SIG-M5 treated with dmso at 0.1 percent for 504 hours (cell line): ENCODE measurements at regions not wholly inside any gene's neighbourhood (a gene's known extent, or its start where the extent isn't known, plus 50 kb on each side); places are given as distances from the start of the nearest gene placed in this dataset.

Source experiments
- DNase-seq: peaks from one replicate; lab custom pipeline; 2025; ENCODE audit not compliant: unreplicated experiment; lab: John Stamatoyannopoulos, UW

GRCh38 chr2:185891403-185891802 is 152.8 kb downstream of the FSIP2 start:
- DNase-seq = no peak

- DNase-seq = no peak
These were observed 153.3 kb downstream of the FSIP2 start for GRCh38 chr2:185891804-185892411.

- DNase-seq = no peak
These were observed 153.9 kb downstream of the FSIP2 start for GRCh38 chr2:185892484-185892883.

- no peak for DNase-seq
These were observed 155.6 kb downstream of the FSIP2 start for GRCh38 chr2:185894223-185894622.

- DNase-seq = no peak
These were observed 157.5 kb downstream of the FSIP2 start for GRCh38 chr2:185895828-185896693.

GRCh38 chr2:185899366-185899765 is 160.8 kb downstream of the FSIP2 start:
- no peak for DNase-seq

- DNase-seq = no peak
These were observed 180.6 kb downstream of the FSIP2 start for GRCh38 chr2:185919155-185919554.

- no peak for DNase-seq
These were observed 182.6 kb downstream of the FSIP2 start for GRCh38 chr2:185921048-185921756.

- DNase-seq = no peak
These were observed 195.6 kb downstream of the FSIP2 start for GRCh38 chr2:185934232-185934631.

GRCh38 chr2:185939858-185940257 is 201.3 kb downstream of the FSIP2 start:
- no peak for DNase-seq

- no peak for DNase-seq
These were observed 204.3 kb downstream of the FSIP2 start for GRCh38 chr2:185942855-185943254.

- no peak for DNase-seq
These were observed 209.1 kb downstream of the FSIP2 start for GRCh38 chr2:185947722-185948121.

- DNase-seq = no peak
These were observed 213.5 kb downstream of the FSIP2 start for GRCh38 chr2:185952100-185952499.

GRCh38 chr2:185954389-185954788 is 215.8 kb downstream of the FSIP2 start:
- no peak for DNase-seq

GRCh38 chr2:185955050-185955449 is 216.4 kb downstream of the FSIP2 start:
- DNase-seq = no peak

GRCh38 chr2:185967335-185967734 is 228.7 kb downstream of the FSIP2 start:
- no peak for DNase-seq

- no peak for DNase-seq
These were observed 231.7 kb downstream of the FSIP2 start for GRCh38 chr2:185970148-185970852.

GRCh38 chr2:185978634-185979407 is 240.2 kb downstream of the FSIP2 start:
- DNase-seq = no peak

- DNase-seq = no peak
These were observed 241.0 kb downstream of the FSIP2 start for GRCh38 chr2:185979546-185980071.

GRCh38 chr2:185980944-185981343 is 242.3 kb downstream of the FSIP2 start:
- no peak for DNase-seq
